SK-N-SH treated with all-trans-retinoic acid at 6 μM for 48 hours (cell line): ENCODE measurements at regions not wholly inside any gene's neighbourhood (a gene's known extent, or its start where the extent isn't known, plus 50 kb on each side); places are given as distances from the start of the nearest gene placed in this dataset.

ENCODE experiments used
- ATAC-seq: fragments of 200-7000 bp; cut with Tn5 transposase; 3 replicates; pipeline ENCODE4 v1.9.1; 2020; ENCODE audit warnings: mild to moderate bottlenecking, moderate library complexity
- BACH2 ChIP-seq: fragments of 250-450 bp; sonication (Bioruptor Pico); IDR thresholded peaks from 2 replicates; pipeline ENCODE4 v1.9.0; 2021; ENCODE audit warnings: mild to moderate bottlenecking, borderline replicate concordance
- CSDC2 ChIP-seq: fragments of 250-450 bp; sonication (Bioruptor Pico); IDR thresholded peaks from 2 replicates; pipeline ENCODE4 v1.5.0; 2020; ENCODE audit warnings: mild to moderate bottlenecking, moderate library complexity
- CSRNP3 ChIP-seq: fragments of 250-450 bp; sonication (Bioruptor Pico); IDR thresholded peaks from 2 replicates; pipeline ENCODE4 v1.5.1; 2021; ENCODE audit warnings: mild to moderate bottlenecking, moderate library complexity
- ESRRG ChIP-seq: fragments of 250-450 bp; sonication (Bioruptor Pico); IDR thresholded peaks from 2 replicates; pipeline ENCODE4 v1.6.1; 2021; ENCODE audit warnings: mild to moderate bottlenecking
- ISL1 ChIP-seq: fragments of 250-450 bp; sonication (Bioruptor Pico); IDR thresholded peaks from 2 replicates; pipeline ENCODE4 v2.1.2; 2022; ENCODE audit warnings: mild to moderate bottlenecking, moderate library complexity
- OSR1 ChIP-seq: fragments of 250-450 bp; sonication (Bioruptor Pico); IDR thresholded peaks from 2 replicates; pipeline ENCODE4 v1.8.0; 2022; ENCODE audit warnings: moderate library complexity, mild to moderate bottlenecking, inconsistent platforms
- PPARA ChIP-seq: fragments of 250-450 bp; sonication (Bioruptor Pico); IDR thresholded peaks from 2 replicates; pipeline ENCODE4 v1.5.0; 2020; ENCODE audit warnings: mild to moderate bottlenecking, borderline replicate concordance
- RARB ChIP-seq: fragments of 250-450 bp; sonication (Bioruptor Pico); IDR thresholded peaks from 2 replicates; pipeline ENCODE4 v1.8.0; 2021; ENCODE audit warnings: mild to moderate bottlenecking, moderate library complexity
- SNAI2 ChIP-seq: fragments of 250-450 bp; sonication (Bioruptor Pico); IDR thresholded peaks from 2 replicates; pipeline ENCODE4 v1.5.0; 2020; ENCODE audit warnings: mild to moderate bottlenecking, moderate library complexity
- TCF4 ChIP-seq: fragments of 250-450 bp; sonication (Bioruptor Pico); IDR thresholded peaks from 2 replicates; pipeline ENCODE4 v1.8.0; 2021; ENCODE audit warnings: mild to moderate bottlenecking, moderate library complexity, borderline replicate concordance
- TOX ChIP-seq: fragments of 250-450 bp; sonication (Bioruptor Pico); IDR thresholded peaks from 2 replicates; pipeline ENCODE4 v1.8.0; 2021; ENCODE audit warnings: mild to moderate bottlenecking, moderate library complexity, borderline replicate concordance
- TSHZ2 ChIP-seq: fragments of 250-450 bp; sonication (Bioruptor Pico); IDR thresholded peaks from 2 replicates; pipeline ENCODE4 v1.5.0; 2020; ENCODE audit warnings: mild to moderate bottlenecking, moderate library complexity
- ZFP3 ChIP-seq: fragments of 250-450 bp; sonication (Bioruptor Pico); IDR thresholded peaks from 2 replicates; pipeline ENCODE4 v1.5.0; 2020; ENCODE audit warnings: mild to moderate bottlenecking, moderate library complexity
- ZFP30 ChIP-seq: fragments of 450-650 bp; formaldehyde crosslinking; IDR thresholded peaks from 2 replicates; pipeline ENCODE4 v1.5.0; 2022; ENCODE audit warnings: mild to moderate bottlenecking, moderate library complexity
- ZNF565 ChIP-seq: fragments of 450-650 bp; formaldehyde crosslinking; conservative IDR thresholded peaks from 2 replicates; pipeline ENCODE4 v1.5.0; 2020; ENCODE audit warnings: low read depth, mild to moderate bottlenecking, moderate library complexity
- ZNF70 ChIP-seq: fragments of 450-650 bp; formaldehyde crosslinking; IDR thresholded peaks from 2 replicates; pipeline ENCODE4 v1.5.0; 2020; ENCODE audit warnings: mild to moderate bottlenecking, moderate library complexity
- ZNF8 ChIP-seq: fragments of 450-650 bp; formaldehyde crosslinking; IDR thresholded peaks from 2 replicates; pipeline ENCODE4 v1.5.0; 2020; ENCODE audit warnings: mild to moderate bottlenecking, moderate library complexity
- TF ChIP-seq, protein P1 (sequence below): fragments of 250-450 bp; sonication (Bioruptor Pico); IDR thresholded peaks from 2 replicates; pipeline ENCODE4 v1.8.0; 2020; ENCODE audit warnings: mild to moderate bottlenecking, moderate library complexity, borderline replicate concordance
- TF ChIP-seq, protein P2 (sequence below): fragments of 250-450 bp; sonication (Bioruptor Pico); IDR thresholded peaks from 2 replicates; pipeline ENCODE4 v1.8.0; 2021; ENCODE audit warnings: low read depth, mild to moderate bottlenecking, moderate library complexity, borderline replicate concordance

DNA sequence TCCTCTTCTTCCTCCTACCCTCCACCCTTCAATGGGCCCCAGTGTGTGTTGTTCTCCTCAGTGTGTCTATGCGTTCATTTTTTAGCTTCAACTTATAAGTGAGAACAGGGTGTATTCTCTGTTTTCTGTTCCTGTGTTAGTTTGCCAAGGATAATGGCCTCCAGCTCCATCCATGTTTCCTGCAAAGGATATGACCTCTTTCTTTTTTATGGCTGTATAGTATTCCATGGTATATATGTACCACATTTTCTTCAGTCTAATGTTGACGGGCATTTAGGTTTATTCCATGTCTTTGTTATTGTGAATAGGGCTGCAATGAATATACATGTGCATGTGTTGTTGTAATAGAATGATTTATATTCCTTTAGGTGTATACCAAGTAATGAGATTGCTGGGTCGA lies 634.9 kb upstream of the SEMA6A start:
- no peak for ATAC-seq
- TF ChIP-seq OSR1 (CRISPR knock-in tag): no peak
- TF ChIP-seq ZNF8 (CRISPR knock-in tag): peak; percentile 64

- TF ChIP-seq ZNF70 (CRISPR knock-in tag) (no peak), ESRRG (CRISPR knock-in tag) (no peak), BACH2 (CRISPR knock-in tag) (no peak), ZNF565 (no peak), ZFP3 (CRISPR knock-in tag) (no peak)
- TF ChIP-seq, all 23 proteins: peak for 0
- no peak for ATAC-seq
Measured at GRCh38 chr5:117207088-117207668, 632.6 kb upstream of the SEMA6A start.

DNA sequence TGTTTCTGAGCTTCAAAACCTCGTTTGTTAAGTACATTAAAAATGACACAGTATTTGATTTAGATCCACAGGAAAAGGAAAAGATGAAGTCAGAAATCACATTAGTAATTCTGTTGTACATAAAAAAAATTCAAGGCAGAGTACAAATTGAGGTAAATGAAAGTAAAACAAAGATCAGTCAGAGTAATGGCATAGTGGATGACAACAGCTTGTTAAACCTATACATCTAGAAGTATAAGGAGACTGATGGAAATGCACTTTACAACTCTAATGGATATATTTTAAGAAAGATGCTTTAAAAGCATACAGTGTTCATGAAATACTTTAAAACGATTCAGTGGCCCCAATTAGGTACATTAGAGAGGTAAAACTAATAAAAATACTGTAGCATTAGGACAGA lies 631.3 kb upstream of the SEMA6A start:
- no peak for ATAC-seq
- no peak for TF ChIP-seq ISL1 (CRISPR knock-in tag)
- TF ChIP-seq TOX: no peak
- TF ChIP-seq ZFP30 (CRISPR knock-in tag): no peak
- TF ChIP-seq, protein P1, sequence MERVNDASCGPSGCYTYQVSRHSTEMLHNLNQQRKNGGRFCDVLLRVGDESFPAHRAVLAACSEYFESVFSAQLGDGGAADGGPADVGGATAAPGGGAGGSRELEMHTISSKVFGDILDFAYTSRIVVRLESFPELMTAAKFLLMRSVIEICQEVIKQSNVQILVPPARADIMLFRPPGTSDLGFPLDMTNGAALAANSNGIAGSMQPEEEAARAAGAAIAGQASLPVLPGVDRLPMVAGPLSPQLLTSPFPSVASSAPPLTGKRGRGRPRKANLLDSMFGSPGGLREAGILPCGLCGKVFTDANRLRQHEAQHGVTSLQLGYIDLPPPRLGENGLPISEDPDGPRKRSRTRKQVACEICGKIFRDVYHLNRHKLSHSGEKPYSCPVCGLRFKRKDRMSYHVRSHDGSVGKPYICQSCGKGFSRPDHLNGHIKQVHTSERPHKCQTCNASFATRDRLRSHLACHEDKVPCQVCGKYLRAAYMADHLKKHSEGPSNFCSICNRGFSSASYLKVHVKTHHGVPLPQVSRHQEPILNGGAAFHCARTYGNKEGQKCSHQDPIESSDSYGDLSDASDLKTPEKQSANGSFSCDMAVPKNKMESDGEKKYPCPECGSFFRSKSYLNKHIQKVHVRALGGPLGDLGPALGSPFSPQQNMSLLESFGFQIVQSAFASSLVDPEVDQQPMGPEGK (CRISPR knock-in tag): no peak
- TF ChIP-seq RARB (CRISPR knock-in tag): no peak
- no peak for TF ChIP-seq TSHZ2 (CRISPR knock-in tag)
- TF ChIP-seq, protein P2, sequence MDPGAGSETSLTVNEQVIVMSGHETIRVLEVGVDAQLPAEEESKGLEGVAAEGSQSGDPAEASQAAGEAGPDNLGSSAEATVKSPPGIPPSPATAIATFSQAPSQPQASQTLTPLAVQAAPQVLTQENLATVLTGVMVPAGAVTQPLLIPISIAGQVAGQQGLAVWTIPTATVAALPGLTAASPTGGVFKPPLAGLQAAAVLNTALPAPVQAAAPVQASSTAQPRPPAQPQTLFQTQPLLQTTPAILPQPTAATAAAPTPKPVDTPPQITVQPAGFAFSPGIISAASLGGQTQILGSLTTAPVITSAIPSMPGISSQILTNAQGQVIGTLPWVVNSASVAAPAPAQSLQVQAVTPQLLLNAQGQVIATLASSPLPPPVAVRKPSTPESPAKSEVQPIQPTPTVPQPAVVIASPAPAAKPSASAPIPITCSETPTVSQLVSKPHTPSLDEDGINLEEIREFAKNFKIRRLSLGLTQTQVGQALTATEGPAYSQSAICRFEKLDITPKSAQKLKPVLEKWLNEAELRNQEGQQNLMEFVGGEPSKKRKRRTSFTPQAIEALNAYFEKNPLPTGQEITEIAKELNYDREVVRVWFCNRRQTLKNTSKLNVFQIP (CRISPR knock-in tag): no peak
- TF ChIP-seq SNAI2 (CRISPR knock-in tag): no peak
- TF ChIP-seq BACH2 (CRISPR knock-in tag): no peak
- no peak for TF ChIP-seq ZNF565
- no peak for TF ChIP-seq TCF4 (CRISPR knock-in tag)
- no peak for TF ChIP-seq ZNF8 (CRISPR knock-in tag)
- TF ChIP-seq PPARA (CRISPR knock-in tag): no peak
- TF ChIP-seq ZNF70 (CRISPR knock-in tag): no peak

DNA sequence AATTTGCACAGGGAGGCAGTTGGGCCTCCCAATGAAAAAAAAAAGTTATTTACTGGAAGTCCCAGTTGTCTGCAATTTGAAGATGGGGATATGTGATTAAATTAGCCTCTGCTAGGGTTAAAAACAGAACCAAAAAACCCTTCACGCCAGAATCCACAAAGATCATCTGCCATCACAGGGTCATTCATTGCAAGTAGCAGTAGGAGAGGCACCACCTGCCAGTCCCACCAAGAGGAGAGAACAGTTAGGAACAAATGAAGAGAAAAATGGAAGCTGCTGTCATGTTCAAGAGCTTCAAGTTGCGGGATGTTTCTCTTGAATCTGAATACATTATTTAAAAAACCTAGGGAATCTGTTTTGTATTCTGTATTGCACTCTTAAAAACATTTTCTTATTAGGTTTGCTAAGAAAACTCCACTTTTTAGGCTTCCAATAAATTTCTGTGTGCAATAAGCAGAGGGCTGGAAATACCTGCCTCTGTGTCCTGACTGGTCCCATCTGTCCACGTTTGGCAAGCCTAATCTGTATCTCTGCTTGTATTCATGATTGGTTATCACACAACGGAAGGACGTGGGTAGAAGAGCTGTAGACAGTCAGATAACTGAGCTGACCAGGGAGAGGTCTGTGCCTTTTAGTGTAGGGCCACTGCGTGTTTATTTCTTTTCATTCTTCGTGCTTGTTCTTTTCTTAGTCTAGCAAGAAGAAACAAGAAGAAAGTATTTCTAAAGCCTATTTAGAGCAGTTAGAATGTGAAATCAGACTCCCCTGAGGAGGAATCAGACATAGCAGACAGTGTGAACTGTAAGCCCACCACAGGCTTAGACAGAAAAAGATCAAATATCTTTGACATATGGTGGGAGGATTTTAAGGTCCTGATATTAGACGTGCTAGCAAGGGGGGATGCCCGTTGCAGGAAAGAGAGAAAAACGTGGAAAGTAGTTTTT lies 630.6 kb upstream of the SEMA6A start:
- ATAC-seq: no peak
- TF ChIP-seq CSDC2: no peak
- no peak for TF ChIP-seq BACH2 (CRISPR knock-in tag)
- TF ChIP-seq TSHZ2 (CRISPR knock-in tag): no peak
- TF ChIP-seq CSRNP3 (CRISPR knock-in tag): no peak
- TF ChIP-seq ISL1 (CRISPR knock-in tag): no peak
- no peak for TF ChIP-seq ZFP30 (CRISPR knock-in tag)
- no peak for TF ChIP-seq PPARA (CRISPR knock-in tag)
- TF ChIP-seq, protein P2 (CRISPR knock-in tag): no peak
- TF ChIP-seq ZNF565: no peak
- TF ChIP-seq, protein P1 (CRISPR knock-in tag): no peak
